MCF 10A (cell line): ENCODE measurements at regions not wholly inside any gene's neighbourhood (a gene's known extent, or its start where the extent isn't known, plus 50 kb on each side); places are given as distances from the start of the nearest gene placed in this dataset.
A peak's percentile ranks its signal among the peaks of the same experiment; 100 is the strongest.

Source experiments
- BruUV-seq: library from RNA; stranded (reverse); fragments of 400-500 nt; replicated peaks from 2 replicates; lab custom pipeline; 2021; lab: Mats Ljungman, UMichigan
- CTCF ChIA-PET: fragments of 300-600 bp; sonication (Branson Sonifier 250); formaldehyde crosslinking; extraction: SDS; loops from one replicate; lab custom pipeline; 2021; ENCODE audit warnings: antibody characterized with exemption, inconsistent platforms; lab: Yijun Ruan, JAX
- POLR2A ChIA-PET: fragments of 300-600, 350-650 bp; sonication (Branson Sonifier 250); formaldehyde crosslinking; extraction: SDS; loops from one replicate; lab custom pipeline; 2020; ENCODE audit warnings: antibody characterized with exemption, inconsistent platforms; lab: Yijun Ruan, JAX
- DNase-seq: peaks from one replicate; pipeline ENCODE4 v3.0.0-alpha.2; 2018; ENCODE audit not compliant: unreplicated experiment
- H3K27ac Mint-ChIP-seq: one replicate; pipeline ENCODE4 v1.8.0; 2022; ENCODE audit warnings: mild to moderate bottlenecking, low read depth, mixed read lengths; ENCODE audit not compliant: unreplicated experiment
- H3K27me3 Mint-ChIP-seq: one replicate; pipeline ENCODE4 v1.8.0; 2022; ENCODE audit warnings: mixed read lengths; ENCODE audit not compliant: insufficient read depth, unreplicated experiment
- H3K36me3 Mint-ChIP-seq: one replicate; pipeline ENCODE4 v1.8.0; 2022; ENCODE audit warnings: mild to moderate bottlenecking, moderate library complexity, mixed read lengths; ENCODE audit not compliant: insufficient read depth, unreplicated experiment
- H3K4me1 Mint-ChIP-seq: one replicate; pipeline ENCODE4 v1.8.0; 2022; ENCODE audit warnings: mixed read lengths; ENCODE audit not compliant: insufficient read depth, unreplicated experiment
- H3K4me3 Mint-ChIP-seq: one replicate; pipeline ENCODE4 v1.8.0; 2022; ENCODE audit warnings: mild to moderate bottlenecking, moderate library complexity, mixed read lengths; ENCODE audit not compliant: unreplicated experiment
- H3K9me3 Mint-ChIP-seq: one replicate; pipeline ENCODE4 v1.8.0; 2022; ENCODE audit warnings: mixed read lengths; ENCODE audit not compliant: unreplicated experiment
- intact Hi-C: fragments of 100-400 bp; cut with micrococcal nuclease; formaldehyde crosslinking; loops from 2 replicates; pipeline ENCODE4 v1.14.1; 2022
- TF ChIP-seq, protein P1 (sequence below): fragments of 200-600 bp; IDR thresholded peaks from one replicate; pipeline ENCODE4 v1.8.0; 2022; ENCODE audit warnings: antibody characterized with exemption, mild to moderate bottlenecking; ENCODE audit not compliant: unreplicated experiment

DNA sequence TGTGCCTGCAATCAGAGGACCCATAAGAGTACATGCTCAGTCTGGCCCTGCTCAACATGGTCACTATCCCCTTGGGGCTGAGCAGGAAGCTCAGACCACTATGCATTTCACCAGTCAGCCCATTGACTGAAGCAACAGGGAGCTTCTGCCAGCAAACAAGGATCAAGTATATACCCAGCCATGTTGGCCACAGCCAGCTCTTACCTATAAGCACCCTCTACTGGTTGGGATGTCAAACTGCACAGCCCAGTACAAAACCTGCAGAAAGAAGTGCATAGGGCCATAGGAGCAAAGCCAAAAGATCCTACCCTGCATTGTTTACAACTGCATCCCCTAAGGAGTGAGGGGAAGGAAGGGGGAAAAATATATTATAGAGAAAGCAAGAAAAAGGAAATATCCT lies 214.4 kb upstream of the CPEB2 start:
- Mint-ChIP-seq H3K36me3 (no peaks in the 10 kb centered on the region), H3K9me3 (no peaks in the 10 kb centered on the region), H3K27me3 (no peaks in the 10 kb centered on the region), H3K4me1 (peaks cover 15% of the 10 kb centered on the region), H3K27ac (no peak overlapping the region), H3K4me3 (no peak overlapping the region)
- no TSS peak for BruUV-seq
- intact Hi-C loops: no loop called here
- DNase-seq: peak; percentile 41
- TF ChIP-seq, protein P1, sequence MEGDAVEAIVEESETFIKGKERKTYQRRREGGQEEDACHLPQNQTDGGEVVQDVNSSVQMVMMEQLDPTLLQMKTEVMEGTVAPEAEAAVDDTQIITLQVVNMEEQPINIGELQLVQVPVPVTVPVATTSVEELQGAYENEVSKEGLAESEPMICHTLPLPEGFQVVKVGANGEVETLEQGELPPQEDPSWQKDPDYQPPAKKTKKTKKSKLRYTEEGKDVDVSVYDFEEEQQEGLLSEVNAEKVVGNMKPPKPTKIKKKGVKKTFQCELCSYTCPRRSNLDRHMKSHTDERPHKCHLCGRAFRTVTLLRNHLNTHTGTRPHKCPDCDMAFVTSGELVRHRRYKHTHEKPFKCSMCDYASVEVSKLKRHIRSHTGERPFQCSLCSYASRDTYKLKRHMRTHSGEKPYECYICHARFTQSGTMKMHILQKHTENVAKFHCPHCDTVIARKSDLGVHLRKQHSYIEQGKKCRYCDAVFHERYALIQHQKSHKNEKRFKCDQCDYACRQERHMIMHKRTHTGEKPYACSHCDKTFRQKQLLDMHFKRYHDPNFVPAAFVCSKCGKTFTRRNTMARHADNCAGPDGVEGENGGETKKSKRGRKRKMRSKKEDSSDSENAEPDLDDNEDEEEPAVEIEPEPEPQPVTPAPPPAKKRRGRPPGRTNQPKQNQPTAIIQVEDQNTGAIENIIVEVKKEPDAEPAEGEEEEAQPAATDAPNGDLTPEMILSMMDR: peak; percentile 29
- ChIA-PET CTCF (interaction anchor here (1.6 kb wide), 1 partner anchor 16 kb away, joined by 4 read pairs; no protein-coding TSS in a partner anchor), POLR2A (interaction anchor here (0.7 to 0.9 kb wide), 2 partner anchors 15 to 688 kb away, joined by 3 read pairs; no protein-coding TSS in a partner anchor)

DNA sequence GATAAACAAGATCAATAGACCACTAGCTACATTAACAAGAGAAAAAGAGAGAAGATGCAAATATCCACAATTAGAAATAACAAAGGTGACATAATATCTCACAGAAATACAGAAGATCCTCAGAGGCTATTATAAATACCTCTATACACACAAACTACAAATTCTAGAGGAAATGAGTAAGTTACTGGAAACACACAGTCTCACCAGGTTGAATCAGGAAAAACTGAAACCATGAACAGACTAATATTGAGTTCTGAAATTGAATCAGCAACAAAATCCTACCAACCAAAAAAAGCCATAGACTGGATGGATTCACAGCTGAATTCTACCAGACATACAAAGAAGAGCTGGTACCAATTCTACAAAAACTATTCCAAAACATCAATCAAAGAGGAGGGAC lies 211.8 kb upstream of the CPEB2 start:
- CTCF ChIA-PET: no interaction called here
- no peak overlapping the region for H3K4me3 Mint-ChIP-seq
- POLR2A ChIA-PET: interaction anchor here (0.6 kb wide), 1 partner anchor 214 kb away, joined by 3 read pairs; no protein-coding TSS in a partner anchor
- no peaks in the 10 kb centered on the region for H3K27me3 Mint-ChIP-seq
- no peaks in the 10 kb centered on the region for H3K36me3 Mint-ChIP-seq
- no peak overlapping the region for H3K27ac Mint-ChIP-seq
- peaks cover 9% of the 10 kb centered on the region for H3K9me3 Mint-ChIP-seq
- TF ChIP-seq, protein P1: no peak
- intact Hi-C loops: no loop called here
- no TSS peak for BruUV-seq
- H3K4me1 Mint-ChIP-seq: peaks cover 13% of the 10 kb centered on the region
- no peak for DNase-seq

DNA sequence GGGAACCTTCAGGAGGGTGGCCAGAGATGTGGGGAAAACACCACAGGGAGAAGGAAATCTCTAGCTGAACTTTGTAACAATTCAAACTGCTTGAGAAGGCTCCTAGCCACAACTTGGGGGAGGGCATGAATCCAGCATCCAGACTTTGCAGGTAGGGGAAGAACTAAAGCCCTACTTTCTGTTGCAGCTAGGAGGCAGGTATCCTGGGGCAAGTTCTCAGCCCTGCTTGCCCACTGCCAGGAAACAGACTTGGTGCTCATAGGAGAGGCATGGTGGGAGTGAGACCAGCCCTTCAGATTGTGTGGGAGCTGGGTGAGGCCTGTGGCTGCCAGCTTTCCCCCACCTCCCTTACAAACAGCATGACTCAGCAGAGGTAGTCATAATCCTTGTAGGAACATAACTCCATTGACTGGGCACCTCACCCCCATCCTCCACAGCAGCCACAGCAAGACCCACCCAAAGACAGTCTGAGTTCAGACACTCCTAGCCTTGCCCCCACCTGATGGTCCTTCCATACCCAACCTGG lies 209.5 kb upstream of the CPEB2 start:
- TF ChIP-seq, protein P1: no peak
- Mint-ChIP-seq H3K27me3 (no peaks in the 10 kb centered on the region), H3K9me3 (peaks cover 23% of the 10 kb centered on the region), H3K27ac (no peak overlapping the region), H3K4me1 (peaks cover 13% of the 10 kb centered on the region), H3K4me3 (no peak overlapping the region), H3K36me3 (no peaks in the 10 kb centered on the region)
- intact Hi-C loops: no loop called here
- POLR2A ChIA-PET: interaction anchor here (0.6 to 1.3 kb wide), 2 partner anchors 11 to 21 kb away, joined by 3 to 4 read pairs; no protein-coding TSS in a partner anchor
- CTCF ChIA-PET: no interaction called here
- peak; percentile 49 for DNase-seq
- no TSS peak for BruUV-seq

DNA sequence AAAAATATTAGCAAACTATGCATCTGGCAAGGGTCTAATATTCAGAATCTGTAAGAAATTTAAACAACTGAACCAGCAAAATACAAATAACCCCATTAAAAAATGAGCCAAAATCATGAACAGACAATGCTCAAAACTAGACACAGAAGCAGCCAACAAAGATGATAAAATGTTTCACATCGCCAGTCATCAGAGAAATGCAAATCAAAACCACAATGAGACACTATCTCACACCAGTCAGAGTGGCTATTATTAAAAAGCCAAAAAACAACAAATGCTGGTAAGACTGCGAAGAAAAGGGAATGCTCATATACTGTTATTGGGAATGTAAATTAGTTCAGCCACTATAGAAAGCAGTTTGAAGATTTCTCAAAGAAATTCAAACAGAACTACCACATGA lies 201.3 kb upstream of the CPEB2 start:
- BruUV-seq: no TSS peak
- DNase-seq: no peak
- intact Hi-C loops: no loop called here
- Mint-ChIP-seq H3K27me3 (no peaks in the 10 kb centered on the region), H3K36me3 (no peaks in the 10 kb centered on the region), H3K9me3 (peaks cover 9% of the 10 kb centered on the region), H3K4me3 (no peak overlapping the region), H3K4me1 (no peaks in the 10 kb centered on the region), H3K27ac (no peak overlapping the region)
- CTCF ChIA-PET: no interaction called here
- POLR2A ChIA-PET: no interaction called here
- TF ChIP-seq, protein P1: no peak
